ENCODE measurements at regions not wholly inside any gene's neighbourhood (a gene's known extent, or its start where the extent isn't known, plus 50 kb on each side); places are given as distances from the start of the nearest gene placed in this dataset.

DNA sequence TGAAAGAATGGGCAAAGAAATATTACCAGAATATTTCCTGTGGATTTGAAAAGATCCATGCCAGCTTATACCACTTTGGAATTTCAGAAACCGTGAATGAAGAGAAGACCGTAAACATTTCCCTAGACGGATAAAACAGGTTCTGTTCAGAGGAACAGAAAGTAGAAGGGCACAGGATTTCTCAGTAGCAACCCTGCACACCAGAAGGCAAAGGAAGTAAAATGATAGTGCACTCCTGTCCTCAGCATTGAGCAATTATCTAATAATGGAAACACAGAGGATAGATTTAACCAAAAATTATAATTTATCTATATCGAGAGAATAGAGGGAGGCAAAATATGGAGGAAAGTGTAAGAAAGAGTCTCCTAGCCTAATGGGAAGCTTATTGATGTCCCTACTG is 87.0 kb upstream of the ITGA6 start:
- Mint-ChIP-seq H3K27ac (peak overlapping the region; percentile 53), H3K36me3 (ENCODE audit: low read depth) (no peaks in the 10 kb centered on the region), H3K4me1 (peaks cover 19% of the 10 kb centered on the region), H3K9me3 (peaks cover 4% of the 10 kb centered on the region), H3K27me3 (no peaks in the 10 kb centered on the region), H3K4me3 (peak overlapping the region; percentile 74)
- ATAC-seq (replicated peaks) = no peak

DNA sequence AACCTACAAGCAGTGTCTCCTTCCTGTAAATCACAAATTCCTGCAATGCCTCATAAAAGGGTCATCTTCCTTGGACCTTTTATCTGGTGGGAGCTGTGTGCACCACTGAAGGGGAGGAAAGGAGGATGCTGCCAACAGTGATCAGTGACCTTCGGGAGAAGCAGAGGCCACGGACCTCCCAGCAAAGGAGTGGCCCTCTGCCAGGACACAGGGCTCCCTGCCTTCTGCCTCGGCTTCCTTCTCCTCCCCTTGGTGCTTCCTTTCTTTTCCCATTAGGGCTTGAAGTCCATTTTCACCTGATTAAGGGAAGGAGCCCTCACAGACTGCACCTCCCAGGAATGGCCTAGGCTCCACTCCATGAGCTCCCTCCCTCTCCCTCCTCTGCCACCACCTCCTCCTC is 85.3 kb upstream of the ITGA6 start:
- Mint-ChIP-seq H3K4me1 (peaks cover 19% of the 10 kb centered on the region), H3K9me3 (peaks cover 7% of the 10 kb centered on the region), H3K4me3 (no peak overlapping the region), H3K27me3 (no peaks in the 10 kb centered on the region), H3K36me3 (ENCODE audit: low read depth) (no peaks in the 10 kb centered on the region), H3K27ac (no peak overlapping the region)
- no peak for ATAC-seq (replicated peaks)

DNA sequence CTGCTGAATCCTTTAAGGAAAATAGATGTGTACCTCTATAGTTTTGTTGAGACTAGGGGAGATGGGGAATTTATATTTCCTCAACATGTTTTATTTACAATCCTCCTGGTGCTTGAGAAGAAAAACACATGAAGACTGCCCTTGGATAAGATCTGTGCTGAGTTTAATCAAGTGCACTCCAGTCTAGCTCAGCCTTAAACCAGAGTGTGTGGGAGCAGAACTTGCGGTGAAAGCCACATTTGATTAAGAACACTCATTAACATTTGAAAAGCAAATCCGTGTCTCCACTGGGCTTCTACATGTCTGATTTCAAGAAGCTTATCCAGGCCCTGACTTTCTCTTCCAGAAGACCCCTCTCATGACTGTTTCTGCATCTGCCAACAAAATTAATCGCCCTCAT is 84.8 kb upstream of the ITGA6 start:
- no peak for ATAC-seq (replicated peaks)
- Mint-ChIP-seq H3K27ac (no peak overlapping the region), H3K27me3 (no peaks in the 10 kb centered on the region), H3K4me3 (no peak overlapping the region), H3K4me1 (peaks cover 19% of the 10 kb centered on the region), H3K9me3 (peaks cover 7% of the 10 kb centered on the region), H3K36me3 (ENCODE audit: low read depth) (no peaks in the 10 kb centered on the region)

DNA sequence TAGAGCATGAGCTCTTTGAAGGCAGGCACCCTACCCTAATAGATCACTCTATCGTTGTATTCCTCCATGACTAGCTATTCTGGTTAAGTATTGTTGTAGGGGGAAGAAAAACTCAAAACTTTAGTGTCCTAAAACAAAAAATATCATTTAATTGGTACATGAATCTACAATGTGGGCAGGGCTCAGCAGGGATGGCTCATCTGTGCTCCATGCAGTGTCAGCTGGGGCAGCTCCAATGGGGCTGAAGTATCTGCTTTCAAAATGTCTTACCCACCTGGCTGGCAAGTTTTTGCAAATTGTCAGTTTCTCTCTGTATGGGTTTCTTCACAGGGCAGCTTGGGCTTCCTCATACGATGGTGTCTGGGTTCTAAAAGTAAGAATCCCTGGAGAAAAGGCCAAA is 83.2 kb upstream of the ITGA6 start:
- no peak for ATAC-seq (replicated peaks)
- Mint-ChIP-seq H3K27ac (no peak overlapping the region), H3K36me3 (ENCODE audit: low read depth) (no peaks in the 10 kb centered on the region), H3K9me3 (peaks cover 7% of the 10 kb centered on the region), H3K27me3 (no peaks in the 10 kb centered on the region), H3K4me1 (peaks cover 15% of the 10 kb centered on the region), H3K4me3 (no peak overlapping the region)

DNA sequence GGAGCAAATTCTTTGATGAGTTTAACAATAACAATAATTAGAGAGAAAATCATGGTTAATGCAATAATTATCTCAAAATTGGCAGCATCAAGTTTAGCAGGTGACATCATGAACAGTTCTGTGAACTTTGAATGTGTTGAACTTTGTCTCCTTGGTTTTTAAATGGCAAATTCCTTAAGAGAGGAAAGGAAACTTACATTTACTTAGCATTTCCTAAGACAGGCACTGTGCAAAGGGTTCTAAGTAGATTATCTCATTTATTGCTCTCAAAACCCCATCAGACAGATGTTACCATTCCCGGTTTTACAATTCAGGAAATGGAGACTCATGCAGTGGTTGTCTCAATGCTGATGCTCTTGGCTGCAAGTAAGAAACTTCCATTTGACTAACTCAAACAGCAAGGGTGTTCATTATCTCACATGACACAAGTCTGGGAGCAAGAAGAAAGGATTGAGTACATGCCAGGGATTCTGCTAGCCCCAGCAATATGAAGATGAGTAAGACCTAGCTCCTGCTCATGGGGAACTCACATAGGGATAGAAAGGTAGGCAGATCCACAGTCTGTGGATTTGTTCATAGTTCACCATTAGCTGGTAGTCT is 81.3 kb upstream of the ITGA6 start:
- no peak for ATAC-seq (replicated peaks)
- Mint-ChIP-seq H3K4me1 (no peaks in the 10 kb centered on the region), H3K4me3 (no peak overlapping the region), H3K27me3 (no peaks in the 10 kb centered on the region), H3K27ac (no peak overlapping the region), H3K9me3 (peaks cover 7% of the 10 kb centered on the region), H3K36me3 (ENCODE audit: low read depth) (no peaks in the 10 kb centered on the region)

DNA sequence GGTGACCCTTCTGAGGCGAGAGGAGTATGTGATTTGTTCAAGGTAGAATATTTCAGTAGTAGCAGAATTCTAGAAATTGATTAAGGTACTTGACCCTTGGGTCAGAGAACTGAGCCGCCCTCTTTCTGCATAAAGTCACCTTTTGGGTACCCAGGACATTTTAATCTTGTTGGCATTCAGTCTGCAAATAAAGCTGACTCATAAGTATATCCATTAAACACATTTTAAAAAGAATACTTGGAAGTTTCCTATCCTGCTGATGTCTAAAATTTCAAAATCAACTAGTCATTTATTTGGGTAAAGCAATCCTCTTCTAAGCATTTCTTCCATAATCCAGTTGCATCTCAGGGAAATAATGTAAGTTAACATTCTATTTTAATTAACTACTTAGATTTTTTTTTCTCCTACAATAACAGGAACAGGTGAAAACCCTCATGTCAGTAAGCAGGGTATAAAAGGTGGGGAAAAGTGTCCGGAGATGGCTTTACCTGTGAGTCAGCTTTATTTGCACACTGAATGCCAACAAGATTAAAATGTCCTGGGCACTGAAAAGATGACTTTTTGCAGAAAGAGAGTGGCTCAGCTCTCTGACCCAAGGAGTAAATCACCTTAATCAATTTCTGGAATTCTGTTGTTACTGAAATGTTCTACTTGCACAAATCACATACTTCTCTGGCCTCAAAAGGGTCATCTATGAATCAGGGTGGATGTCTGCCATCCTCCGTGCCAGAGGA is 78.7 kb upstream of the ITGA6 start:
- Mint-ChIP-seq H3K9me3 (peaks cover 4% of the 10 kb centered on the region), H3K27ac (no peak overlapping the region)

DNA sequence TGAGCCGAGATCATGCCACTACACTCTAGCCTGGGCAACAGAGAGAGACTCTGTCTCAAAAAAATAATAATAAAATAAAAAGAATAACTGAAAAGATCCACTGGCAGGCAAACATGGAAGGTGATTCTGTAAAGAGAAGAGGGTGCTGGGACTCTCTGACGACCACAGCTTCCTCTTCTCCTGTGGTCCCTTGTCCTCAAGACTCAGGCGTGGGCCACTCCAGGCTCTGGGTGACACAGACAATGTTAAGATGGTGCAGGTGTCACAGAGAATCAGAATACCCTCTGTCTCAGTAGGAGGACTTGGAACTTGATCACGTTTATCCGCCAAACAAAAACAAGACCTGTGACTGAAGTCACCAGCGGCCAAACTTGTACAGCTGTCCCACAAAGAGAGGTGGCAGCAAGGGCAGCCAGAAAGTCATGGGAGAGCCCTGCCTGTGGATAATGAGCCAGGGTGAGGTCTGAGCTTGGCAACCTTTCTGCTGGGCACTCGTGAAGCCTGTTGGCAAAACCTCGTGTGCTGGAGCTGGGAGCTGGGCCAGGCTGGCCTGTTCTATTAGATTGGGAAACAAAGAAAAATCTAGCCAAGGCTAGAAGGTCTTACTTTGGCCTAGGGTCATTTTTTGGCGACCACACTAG is 76.4 kb upstream of the ITGA6 start:
- Mint-ChIP-seq H3K4me1 (no peaks in the 10 kb centered on the region), H3K36me3 (ENCODE audit: low read depth) (no peaks in the 10 kb centered on the region), H3K27me3 (no peaks in the 10 kb centered on the region), H3K27ac (no peak overlapping the region), H3K9me3 (peaks cover 3% of the 10 kb centered on the region), H3K4me3 (no peak overlapping the region)
- no peak for ATAC-seq (replicated peaks)

More for the DNA sequence above, 78.7 kb upstream of the ITGA6 start:
- no peaks in the 10 kb centered on the region for H3K4me1 Mint-ChIP-seq
- no peak overlapping the region for H3K4me3 Mint-ChIP-seq
- no peaks in the 10 kb centered on the region for H3K36me3 Mint-ChIP-seq (ENCODE audit: low read depth)
- no peaks in the 10 kb centered on the region for H3K27me3 Mint-ChIP-seq
- ATAC-seq (replicated peaks) = no peak

DNA sequence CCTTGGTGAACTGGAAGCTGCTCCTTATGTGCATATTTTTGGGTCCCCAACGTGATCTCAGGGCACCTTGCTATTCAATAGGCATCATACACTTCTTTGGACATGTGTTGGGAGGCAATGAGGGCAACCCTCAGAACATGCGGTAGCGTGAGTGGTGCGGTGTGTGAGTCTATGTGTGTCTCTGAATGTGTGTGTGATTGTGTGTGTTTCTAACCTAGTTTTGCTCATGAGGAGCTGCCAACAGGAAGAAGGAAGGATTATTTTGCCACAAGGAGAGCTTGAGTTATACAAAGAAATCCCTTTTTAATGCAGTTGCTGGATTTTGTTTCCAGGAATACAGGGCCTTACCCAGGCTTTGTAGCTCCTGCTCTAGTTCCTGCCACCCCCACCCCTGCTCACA is 75.8 kb upstream of the ITGA6 start:
- Mint-ChIP-seq H3K36me3 (ENCODE audit: low read depth) (no peaks in the 10 kb centered on the region), H3K4me3 (no peak overlapping the region), H3K27me3 (no peaks in the 10 kb centered on the region), H3K9me3 (no peaks in the 10 kb centered on the region), H3K27ac (no peak overlapping the region), H3K4me1 (no peaks in the 10 kb centered on the region)
- ATAC-seq (replicated peaks) = no peak

DNA sequence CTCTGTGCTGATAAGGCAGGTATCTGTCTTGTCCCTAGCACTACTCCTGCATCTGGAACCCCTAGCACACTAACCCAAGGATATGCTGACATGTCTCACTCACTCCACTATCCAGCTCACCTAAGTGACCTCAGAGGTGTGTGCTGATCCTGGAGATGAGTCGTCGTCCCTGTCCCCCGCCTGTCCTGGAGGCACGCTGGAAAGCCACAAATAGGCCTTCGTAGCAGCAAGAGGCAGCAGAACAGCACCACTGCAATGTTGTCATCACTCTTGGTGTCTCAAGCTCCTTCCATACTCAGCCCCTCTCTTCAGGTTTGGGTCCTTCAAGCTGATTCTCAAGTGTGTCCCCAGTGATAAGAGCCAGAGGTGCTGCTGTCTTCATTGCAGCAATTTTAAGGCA is 73.0 kb upstream of the ITGA6 start:
- Mint-ChIP-seq H3K9me3 (no peaks in the 10 kb centered on the region), H3K4me3 (no peak overlapping the region), H3K4me1 (peaks cover 6% of the 10 kb centered on the region), H3K36me3 (ENCODE audit: low read depth) (no peaks in the 10 kb centered on the region), H3K27me3 (no peaks in the 10 kb centered on the region), H3K27ac (no peak overlapping the region)
- ATAC-seq (replicated peaks) = no peak

DNA sequence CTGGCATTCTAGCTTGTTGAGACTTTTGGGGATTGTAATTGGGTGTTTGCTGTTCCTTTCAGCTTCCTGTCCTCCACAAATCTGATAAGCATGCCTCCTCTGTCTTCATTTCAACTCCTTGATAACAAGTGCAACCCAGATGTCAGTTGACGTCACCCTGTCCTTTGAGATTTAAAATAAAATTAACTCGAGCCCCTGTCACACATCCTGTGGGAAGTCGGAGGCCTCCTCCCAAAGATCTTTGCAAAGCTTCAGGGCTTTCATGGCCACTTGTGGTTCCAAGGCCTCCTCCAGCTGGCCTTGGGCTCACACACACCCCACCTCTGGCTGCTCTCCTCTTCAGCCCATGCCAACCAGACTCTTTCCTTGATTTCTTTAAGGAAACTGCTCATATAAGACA is 69.9 kb upstream of the ITGA6 start:
- no peaks in the 10 kb centered on the region for H3K9me3 Mint-ChIP-seq
- ATAC-seq (replicated peaks) = no peak
- no peaks in the 10 kb centered on the region for H3K36me3 Mint-ChIP-seq (ENCODE audit: low read depth)
- H3K4me1 Mint-ChIP-seq = peaks cover 6% of the 10 kb centered on the region
- H3K27me3 Mint-ChIP-seq = no peaks in the 10 kb centered on the region
- H3K27ac Mint-ChIP-seq = no peak overlapping the region
- no peak overlapping the region for H3K4me3 Mint-ChIP-seq

DNA sequence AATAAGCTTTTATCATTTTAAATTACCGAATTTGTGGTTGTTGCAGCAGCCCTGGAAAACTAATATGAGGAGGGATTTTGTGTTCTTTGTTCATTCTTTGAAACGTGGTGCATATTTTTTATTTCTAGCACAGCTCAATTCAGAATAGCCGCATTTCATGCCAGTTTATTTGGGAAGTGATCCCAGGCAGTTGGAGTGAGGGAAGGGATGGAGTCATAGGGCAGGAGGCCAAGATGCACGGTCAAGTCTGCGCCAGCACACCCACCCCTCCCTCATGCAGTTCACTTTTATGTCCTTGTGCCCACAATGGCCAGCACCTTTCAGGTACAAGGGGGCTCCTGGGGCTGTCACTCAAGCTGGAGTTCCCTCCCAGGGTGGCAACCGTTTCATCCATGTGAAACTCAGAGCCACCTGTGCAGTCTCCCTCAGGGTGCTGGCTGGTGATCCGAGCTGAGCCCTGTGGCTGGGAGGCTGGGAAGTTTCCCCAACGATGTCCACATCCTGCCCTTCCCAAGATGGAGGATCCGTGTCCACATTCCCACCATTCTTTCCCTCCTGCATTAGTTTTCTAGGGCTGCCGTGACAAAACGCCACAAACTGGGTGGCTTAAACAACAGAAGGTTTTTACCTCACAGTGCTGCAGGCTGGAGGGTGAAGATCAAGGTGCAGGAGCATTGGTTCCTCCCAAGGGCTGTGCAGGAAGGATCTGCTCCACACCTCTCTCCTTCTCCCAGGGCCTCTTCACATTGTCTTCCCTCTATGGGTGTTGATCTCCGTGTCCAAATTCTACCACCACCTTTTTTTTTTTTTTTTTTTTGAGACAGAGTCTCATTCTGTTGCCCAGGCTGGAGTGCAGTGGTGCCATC is 68.5 kb upstream of the ITGA6 start:
- no peak overlapping the region for H3K27ac Mint-ChIP-seq
- H3K36me3 Mint-ChIP-seq (ENCODE audit: low read depth) = no peaks in the 10 kb centered on the region
- no peak overlapping the region for H3K4me3 Mint-ChIP-seq
- peaks cover 3% of the 10 kb centered on the region for H3K27me3 Mint-ChIP-seq
- ATAC-seq (replicated peaks) = no peak
- H3K4me1 Mint-ChIP-seq = peaks cover 6% of the 10 kb centered on the region
- H3K9me3 Mint-ChIP-seq = no peaks in the 10 kb centered on the region

DNA sequence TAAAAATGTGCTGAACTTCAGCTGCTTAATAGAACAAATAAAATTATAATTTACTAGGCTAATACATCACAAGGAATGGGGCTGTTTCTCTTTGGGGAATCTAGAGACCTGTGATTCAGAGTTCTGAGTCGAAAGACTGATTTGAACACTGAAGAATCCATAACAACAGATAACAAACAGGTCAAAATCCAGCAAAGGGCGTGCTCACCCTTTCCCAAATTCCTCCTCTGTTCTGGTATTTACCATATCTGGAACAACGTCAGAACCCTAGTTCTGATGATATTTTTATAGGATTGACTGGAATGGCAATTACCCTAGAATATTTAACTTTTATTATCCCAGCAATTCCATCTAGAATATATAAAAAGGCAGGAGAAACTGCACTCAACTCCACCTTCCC is 66.0 kb upstream of the ITGA6 start:
- H3K27me3 Mint-ChIP-seq = peaks cover 3% of the 10 kb centered on the region
- H3K27ac Mint-ChIP-seq = no peak overlapping the region
- peaks cover 10% of the 10 kb centered on the region for H3K4me1 Mint-ChIP-seq
- no peaks in the 10 kb centered on the region for H3K36me3 Mint-ChIP-seq (ENCODE audit: low read depth)
- H3K4me3 Mint-ChIP-seq = no peak overlapping the region
- no peak for ATAC-seq (replicated peaks)
- no peaks in the 10 kb centered on the region for H3K9me3 Mint-ChIP-seq

DNA sequence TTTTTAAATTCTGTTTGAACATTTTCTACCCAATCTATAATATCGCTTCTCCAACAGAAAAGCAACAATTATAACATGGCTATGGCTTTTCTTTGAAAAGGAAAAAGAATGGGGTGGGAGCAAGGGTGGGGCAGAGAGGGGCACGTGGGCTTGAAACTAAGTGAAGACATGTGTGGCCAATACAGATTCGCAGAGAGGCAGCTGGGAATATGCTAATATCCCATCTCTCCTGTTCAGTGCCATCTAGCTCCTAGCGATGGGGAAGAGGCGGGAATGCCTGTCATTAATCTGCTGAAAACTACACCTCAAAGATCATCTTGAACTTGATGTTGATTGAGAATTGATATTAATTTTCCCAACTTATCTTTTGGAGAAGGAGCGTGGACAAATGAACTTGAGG is 65.5 kb upstream of the ITGA6 start:
- Mint-ChIP-seq H3K36me3 (ENCODE audit: low read depth) (no peaks in the 10 kb centered on the region), H3K9me3 (no peaks in the 10 kb centered on the region), H3K4me1 (peaks cover 10% of the 10 kb centered on the region), H3K4me3 (no peak overlapping the region), H3K27me3 (peaks cover 3% of the 10 kb centered on the region), H3K27ac (no peak overlapping the region)
- no peak for ATAC-seq (replicated peaks)

DNA sequence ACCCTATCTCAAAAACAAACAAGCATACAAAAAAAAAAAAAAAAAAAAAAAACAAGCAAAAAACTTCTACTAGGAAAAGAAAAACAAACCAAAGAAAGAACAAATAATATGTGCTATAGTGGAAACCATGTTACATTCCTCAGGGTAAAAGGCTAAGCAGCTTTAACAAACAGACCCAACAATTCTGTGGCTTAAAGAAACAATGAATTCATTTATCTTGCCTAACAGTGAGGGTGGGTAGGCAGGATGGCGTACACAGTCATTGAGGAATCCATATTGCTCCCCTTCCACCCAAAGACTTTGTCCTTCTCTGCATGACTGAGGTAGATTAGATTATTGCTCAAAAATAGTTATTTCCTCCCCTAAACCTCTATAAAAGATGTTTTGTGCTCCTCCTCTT is 63.1 kb upstream of the ITGA6 start:
- H3K4me1 Mint-ChIP-seq = peaks cover 4% of the 10 kb centered on the region
- H3K27me3 Mint-ChIP-seq = peaks cover 3% of the 10 kb centered on the region
- no peaks in the 10 kb centered on the region for H3K36me3 Mint-ChIP-seq (ENCODE audit: low read depth)
- no peak overlapping the region for H3K4me3 Mint-ChIP-seq
- peaks cover 5% of the 10 kb centered on the region for H3K9me3 Mint-ChIP-seq
- ATAC-seq (replicated peaks) = no peak
- no peak overlapping the region for H3K27ac Mint-ChIP-seq

Measured in activated T-helper 17 cell treated with anti-CD3 and anti-CD28 coated beads, Interleukin-2, amount 50 U/mL, for 72 hours (primary cell).